IPS-NIHi7 (cell line): ENCODE measurements at regions not wholly inside any gene's neighbourhood (a gene's known extent, or its start where the extent isn't known, plus 50 kb on each side); places are given as distances from the start of the nearest gene placed in this dataset.
"Not testable (repeated sequence)": the region's sequence is repeated elsewhere in the genome, so short reads cannot be mapped to it uniquely, and the experiment has no call there.

Experiments used
- DNase-seq: peaks from one replicate; pipeline ENCODE4 v3.0.0; 2012; ENCODE audit warnings: mixed read lengths; ENCODE audit errors: extremely low spot score

GRCh38 chr18:65998971-65999700, 248.3 kb downstream of the CDH7 start:
- DNase-seq, result not testable (repeated sequence)

DNA sequence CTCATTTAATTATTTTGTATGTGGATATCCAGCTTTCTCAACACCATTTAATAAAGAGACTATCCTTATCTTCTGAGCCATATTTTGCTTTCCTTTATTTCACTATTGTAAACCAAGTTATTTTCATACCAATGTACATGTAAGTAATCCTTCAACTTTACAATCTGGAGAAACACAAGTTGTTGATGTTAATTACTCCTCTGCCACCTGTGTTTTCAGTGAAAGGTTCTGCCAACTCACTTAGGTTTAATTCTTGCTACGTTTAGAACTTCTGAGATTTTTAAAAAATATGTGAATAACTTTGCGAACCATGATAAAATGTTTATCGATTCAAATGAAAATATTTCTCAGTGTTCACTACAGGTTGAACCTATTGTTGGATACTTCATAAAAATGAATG, 244.4 kb downstream of the CDH7 start:
- no peak for DNase-seq

GRCh38 chr18:65994302-65994701, 243.5 kb downstream of the CDH7 start:
- no peak for DNase-seq

GRCh38 chr18:65990944-65991708, 240.3 kb downstream of the CDH7 start:
- no peak for DNase-seq

- no peak for DNase-seq
These were observed 239.4 kb downstream of the CDH7 start for GRCh38 chr18:65990174-65990690.

GRCh38 chr18:65988972-65989371, 238.2 kb downstream of the CDH7 start:
- DNase-seq, result no peak

GRCh38 chr18:65988386-65988785, 237.6 kb downstream of the CDH7 start:
- DNase-seq, result no peak

DNA sequence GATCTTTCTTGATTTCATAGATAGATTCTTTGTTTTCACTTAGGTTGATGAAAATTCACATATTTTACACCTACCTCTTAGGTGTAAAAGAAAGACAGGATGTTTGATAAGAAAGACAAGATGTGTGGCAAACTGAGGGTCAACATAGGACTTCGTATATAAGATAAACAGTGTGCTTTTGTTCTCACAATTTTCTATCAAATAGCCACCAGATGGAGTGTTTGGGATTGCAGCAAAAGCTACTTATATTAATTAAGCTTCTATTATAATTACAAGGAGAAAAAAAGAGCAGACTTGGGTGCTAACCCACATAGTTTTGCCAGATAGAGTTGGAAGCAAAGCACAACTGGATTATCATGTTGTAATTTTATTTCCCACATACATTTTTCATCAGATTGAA, 232.9 kb downstream of the CDH7 start:
- DNase-seq, result no peak

DNA sequence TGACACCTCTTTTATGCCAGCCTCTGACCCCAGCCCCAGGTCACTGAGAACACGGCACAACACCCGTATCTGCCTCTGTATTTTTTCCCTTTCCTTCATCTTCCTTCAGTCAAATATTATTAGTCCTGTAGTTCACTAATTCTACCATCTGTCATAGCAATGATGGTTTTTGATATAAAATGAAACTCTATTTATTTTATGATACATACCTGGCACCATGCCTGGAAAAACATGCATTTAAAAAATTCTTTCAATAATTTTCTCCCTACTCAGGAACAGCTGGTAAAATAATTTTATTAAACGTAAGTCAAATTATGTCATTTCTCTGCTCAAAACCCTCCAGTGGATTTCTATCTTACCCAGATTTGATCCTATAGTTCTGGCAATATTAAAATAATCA, 224.7 kb downstream of the CDH7 start:
- DNase-seq, result no peak

GRCh38 chr18:65974758-65975157, 223.9 kb downstream of the CDH7 start:
- no peak for DNase-seq

- no peak for DNase-seq
These were observed 217.6 kb downstream of the CDH7 start for GRCh38 chr18:65968239-65969004.

DNA sequence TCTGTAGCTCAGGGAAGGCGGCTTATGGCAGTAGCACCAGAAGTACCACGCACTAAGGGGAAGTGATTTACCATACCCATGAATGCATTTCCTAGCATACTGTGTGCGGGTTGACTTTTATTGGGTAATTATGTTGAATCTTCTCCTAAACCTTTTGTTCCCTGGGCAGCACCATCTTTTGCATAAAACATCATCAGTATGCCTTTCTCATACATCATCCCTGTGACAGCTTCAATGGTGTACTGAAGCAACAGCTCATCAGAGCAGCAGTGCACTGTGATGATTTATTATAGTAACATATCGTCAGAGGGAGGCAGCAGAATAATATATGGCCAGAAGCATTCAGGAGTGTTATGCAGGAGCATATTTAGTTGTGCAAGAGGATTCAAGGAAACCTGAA, 204.9 kb downstream of the CDH7 start:
- no peak for DNase-seq

GRCh38 chr18:65954372-65954771, 203.6 kb downstream of the CDH7 start:
- DNase-seq, result no peak

DNA sequence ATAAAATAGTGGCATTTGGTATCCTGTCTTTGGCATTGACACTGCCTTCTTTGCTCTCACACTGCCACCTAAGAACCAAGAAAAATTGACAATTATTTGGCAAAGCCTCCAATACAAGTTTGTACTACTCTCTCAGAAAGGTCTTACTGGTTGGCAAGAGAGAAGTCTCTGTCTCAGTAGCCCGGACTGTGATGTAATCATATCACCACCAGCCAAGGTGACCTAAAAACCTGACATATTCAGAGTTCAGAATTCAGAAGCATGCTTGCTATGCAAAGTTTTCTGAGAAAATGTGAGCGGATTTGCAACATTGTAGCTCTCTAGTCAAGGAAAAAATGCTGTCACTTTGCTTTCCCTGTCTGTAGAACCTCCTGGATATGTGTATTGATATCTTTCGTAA, 196.0 kb downstream of the CDH7 start:
- no peak for DNase-seq

DNA sequence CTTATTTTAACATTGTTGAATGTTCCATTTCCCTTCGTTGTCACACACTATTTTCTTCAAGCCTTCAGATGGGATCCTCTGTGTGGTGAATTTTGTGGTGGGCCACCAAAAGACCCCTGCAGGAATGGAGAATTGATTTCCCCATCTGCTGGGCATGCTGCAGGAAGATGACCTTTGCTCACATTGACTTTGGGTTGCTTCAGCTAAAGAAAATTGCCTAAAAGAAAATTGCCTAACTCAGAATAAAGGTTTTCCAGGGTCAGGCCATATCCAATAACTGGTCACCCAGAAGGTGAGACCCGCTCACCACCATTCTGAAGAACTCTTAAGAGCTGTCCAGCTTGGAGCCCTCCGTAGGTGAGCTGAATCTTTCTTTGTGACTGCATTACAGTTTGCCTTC, 192.5 kb downstream of the CDH7 start:
- DNase-seq, result no peak

DNA sequence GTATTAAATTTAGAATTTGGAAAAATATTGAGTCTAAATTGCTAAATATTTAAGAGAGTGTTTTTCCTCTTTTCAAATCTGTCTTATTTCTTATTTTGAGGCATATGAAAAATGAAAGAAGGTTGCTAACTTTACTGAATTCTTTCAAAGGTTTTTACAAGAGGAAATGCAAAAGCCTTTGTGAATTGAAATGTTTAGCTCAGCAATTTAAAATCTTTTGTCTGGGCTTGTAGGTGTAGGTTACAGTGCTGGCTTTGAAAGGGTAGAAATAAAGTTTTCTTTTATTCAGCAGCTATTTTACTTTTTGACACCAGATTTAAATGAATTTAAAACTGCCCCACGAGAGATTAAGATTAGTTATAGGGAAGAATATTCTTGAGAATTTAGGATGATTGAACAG, 192.0 kb downstream of the CDH7 start:
- DNase-seq, result no peak

DNA sequence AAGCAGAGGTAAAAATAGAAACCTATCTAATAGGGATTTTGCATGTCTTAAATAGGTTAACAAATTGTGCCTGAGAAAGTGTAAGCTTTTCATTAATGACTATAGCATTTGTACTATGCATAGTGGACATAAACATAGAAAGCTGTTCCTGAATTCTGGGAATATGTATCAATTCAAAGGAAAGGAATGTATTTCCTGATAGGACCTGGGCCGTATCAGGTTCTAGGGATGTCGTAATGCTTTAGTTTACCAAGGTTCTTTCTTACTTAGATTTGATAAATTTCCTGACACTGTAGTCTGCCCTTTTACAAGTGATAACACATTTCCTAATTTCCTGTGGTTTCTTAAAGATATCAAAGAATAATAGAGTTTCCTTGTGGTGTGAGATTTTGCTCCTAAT, 191.3 kb downstream of the CDH7 start:
- DNase-seq, result no peak

- DNase-seq, result no peak
These were observed 190.7 kb downstream of the CDH7 start for GRCh38 chr18:65941482-65941881.
